CD14-positive monocyte (primary cell): ENCODE measurements at regions not wholly inside any gene's neighbourhood (a gene's known extent, or its start where the extent isn't known, plus 50 kb on each side); places are given as distances from the start of the nearest gene placed in this dataset.

ENCODE experiments used
- DNase-seq, 3 donors: peaks; one replicate each; pipeline ENCODE4 v3.0.0-alpha.2; 2011 to 2022
- H2AFZ ChIP-seq: 2 replicates; pipeline ENCODE4 v1.6.0; 2012; ENCODE audit warnings: mild to moderate bottlenecking, low read depth, low read length, inconsistent platforms; ENCODE audit not compliant: insufficient read depth, poor library complexity, severe bottlenecking
- H3K27ac ChIP-seq, 2 donors: 1 replicate in 1 of 2; 2 replicates in 1 of 2; pipeline ENCODE4 v1.5.1; 2012 to 2013; ENCODE audit warnings: low read length in 2 of 2, control low read depth in 1 of 2, inconsistent platforms in 1 of 2, low read depth in 1 of 2, mild to moderate bottlenecking in 1 of 2
- H3K27me3 ChIP-seq, 2 donors: one replicate each; pipeline versions ENCODE4 v1.6.0 to v1.6.1; 2011 to 2013; ENCODE audit warnings: low read length in 2 of 2; ENCODE audit not compliant: control insufficient read depth in 2 of 2, insufficient read depth in 2 of 2
- H3K36me3 ChIP-seq, 2 donors: replicated peaks in 1 of 2; 1 replicate in 1 of 2; 2 replicates in 1 of 2; pipeline versions ENCODE4 v1.5.1 to v1.6.1; 2012 to 2013; ENCODE audit warnings: low read length in 2 of 2, control low read depth in 1 of 2, inconsistent platforms in 1 of 2, mild to moderate bottlenecking in 1 of 2; ENCODE audit not compliant: insufficient read depth in 2 of 2, control insufficient read depth in 1 of 2
- H3K4me1 ChIP-seq, 2 donors: 1 replicate in 1 of 2; 2 replicates in 1 of 2; pipeline versions ENCODE4 v1.5.1 to v1.6.1; 2012 to 2013; ENCODE audit warnings: low read length in 2 of 2, control low read depth in 1 of 2, inconsistent platforms in 1 of 2, mild to moderate bottlenecking in 1 of 2, moderate library complexity in 1 of 2; ENCODE audit not compliant: insufficient read depth in 2 of 2, control insufficient read depth in 1 of 2
- H3K4me2 ChIP-seq: replicated peaks from 2 replicates; pipeline ENCODE3; 2012; ENCODE audit warnings: low read length, moderate library complexity, mild to moderate bottlenecking; ENCODE audit not compliant: poor library complexity, severe bottlenecking; ENCODE audit errors: extremely low read depth
- H3K4me3 ChIP-seq, 3 experiments: fragments of 200-600 bp in 1 of 3; sonication (generic) in 1 of 3; replicated peaks in 1 of 3; 1 replicate in 2 of 3; 2 replicates in 1 of 3; pipeline ENCODE4 v1.5.1; 2011 to 2013; ENCODE audit warnings: low read length in 3 of 3, mild to moderate bottlenecking in 3 of 3, control low read depth in 2 of 3, low read depth in 2 of 3, inconsistent platforms in 1 of 3, moderate library complexity in 1 of 3
- H3K79me2 ChIP-seq: 2 replicates; pipeline ENCODE4 v1.6.0; 2012; ENCODE audit warnings: mild to moderate bottlenecking, control low read depth, inconsistent platforms, low read length, moderate library complexity; ENCODE audit not compliant: insufficient read depth
- H3K9ac ChIP-seq: 2 replicates; pipeline ENCODE4 v1.6.0; 2017; ENCODE audit warnings: low read length, mild to moderate bottlenecking; ENCODE audit not compliant: insufficient read depth, poor library complexity, severe bottlenecking
- H3K9me3 ChIP-seq, 2 donors: replicated peaks in 1 of 2; 1 replicate in 1 of 2; 2 replicates in 1 of 2; pipeline versions ENCODE4 v1.5.1 to v1.6.1; 2012 to 2013; ENCODE audit warnings: low read length in 2 of 2, control low read depth in 1 of 2; ENCODE audit not compliant: control insufficient read depth in 1 of 2, insufficient read depth in 1 of 2
- H4K20me1 ChIP-seq: 2 replicates; pipeline ENCODE4 v1.6.0; 2012; ENCODE audit warnings: mild to moderate bottlenecking, low read length, control low read depth, moderate library complexity; ENCODE audit not compliant: insufficient read depth
- H3K27ac Mint-ChIP-seq, 7 donors: one replicate each; pipeline ENCODE4 v1.8.0; 2020; ENCODE audit warnings: mild to moderate bottlenecking in 7 of 7, mixed read lengths in 7 of 7, moderate library complexity in 6 of 7, inconsistent platforms in 2 of 7
- H3K27me3 Mint-ChIP-seq, 3 donors: one replicate each; pipeline ENCODE4 v1.8.0; 2021 to 2022; ENCODE audit warnings: low read depth in 3 of 3, mild to moderate bottlenecking in 3 of 3, mixed read lengths in 3 of 3, moderate library complexity in 3 of 3, inconsistent platforms in 1 of 3
- H3K36me3 Mint-ChIP-seq, 2 donors: one replicate each; pipeline ENCODE4 v1.8.0; 2020; ENCODE audit warnings: mixed read lengths in 2 of 2, inconsistent platforms in 1 of 2, mild to moderate bottlenecking in 1 of 2
- H3K4me1 Mint-ChIP-seq: one replicate; pipeline ENCODE4 v1.8.0; 2020; ENCODE audit warnings: mild to moderate bottlenecking, mixed read lengths
- H3K4me3 Mint-ChIP-seq, 2 donors: one replicate each; pipeline ENCODE4 v1.8.0; 2020; ENCODE audit warnings: mild to moderate bottlenecking in 2 of 2, mixed read lengths in 2 of 2, moderate library complexity in 1 of 2
- H3K9me3 Mint-ChIP-seq, 7 donors: one replicate each; pipeline ENCODE4 v1.8.0; 2020 to 2022; ENCODE audit warnings: mixed read lengths in 7 of 7, mild to moderate bottlenecking in 6 of 7, moderate library complexity in 6 of 7, inconsistent platforms in 2 of 7
- WGBS: methylation state at CpG from one replicate; pipeline ENCODE4 v1.1.5; 2013; ENCODE audit warnings: missing lambda C conversion rate; ENCODE audit not compliant: insufficient coverage; 5-methylcytosine and 5-hydroxymethylcytosine counted together
- intact Hi-C, 2 donors: fragments of 100-400 bp; cut with micrococcal nuclease; formaldehyde crosslinking; loops; one replicate each; pipeline versions ENCODE4 v1.15.0 to v1.15.1; 2023
- TF ChIP-seq, protein P1 (sequence below): fragments of 200-600 bp; IDR thresholded peaks from one replicate; pipeline ENCODE4 v1.8.0; 2022; ENCODE audit warnings: antibody characterized with exemption, mild to moderate bottlenecking

GRCh38 chr4:38455092-38455862 lies 208.7 kb upstream of the KLF3 start:
- peak in 1 of 3 donors; percentile 15 for DNase-seq
- TF ChIP-seq, protein P1, sequence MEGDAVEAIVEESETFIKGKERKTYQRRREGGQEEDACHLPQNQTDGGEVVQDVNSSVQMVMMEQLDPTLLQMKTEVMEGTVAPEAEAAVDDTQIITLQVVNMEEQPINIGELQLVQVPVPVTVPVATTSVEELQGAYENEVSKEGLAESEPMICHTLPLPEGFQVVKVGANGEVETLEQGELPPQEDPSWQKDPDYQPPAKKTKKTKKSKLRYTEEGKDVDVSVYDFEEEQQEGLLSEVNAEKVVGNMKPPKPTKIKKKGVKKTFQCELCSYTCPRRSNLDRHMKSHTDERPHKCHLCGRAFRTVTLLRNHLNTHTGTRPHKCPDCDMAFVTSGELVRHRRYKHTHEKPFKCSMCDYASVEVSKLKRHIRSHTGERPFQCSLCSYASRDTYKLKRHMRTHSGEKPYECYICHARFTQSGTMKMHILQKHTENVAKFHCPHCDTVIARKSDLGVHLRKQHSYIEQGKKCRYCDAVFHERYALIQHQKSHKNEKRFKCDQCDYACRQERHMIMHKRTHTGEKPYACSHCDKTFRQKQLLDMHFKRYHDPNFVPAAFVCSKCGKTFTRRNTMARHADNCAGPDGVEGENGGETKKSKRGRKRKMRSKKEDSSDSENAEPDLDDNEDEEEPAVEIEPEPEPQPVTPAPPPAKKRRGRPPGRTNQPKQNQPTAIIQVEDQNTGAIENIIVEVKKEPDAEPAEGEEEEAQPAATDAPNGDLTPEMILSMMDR: no peak
- Histone ChIP-seq H3K4me1 (no peaks in the 10 kb centered on the region), H3K27ac (no peak overlapping the region), H4K20me1 (no peaks in the 10 kb centered on the region), H3K27me3 (no peaks in the 10 kb centered on the region), H3K9me3 (no peaks in the 10 kb centered on the region), H3K9ac (no peak overlapping the region), H3K79me2 (no peaks in the 10 kb centered on the region), H3K36me3 (no peaks in the 10 kb centered on the region), H3K4me3 (no peak overlapping the region), H3K4me2 (no peak overlapping the region), H2AFZ (no peak overlapping the region)
- Mint-ChIP-seq H3K4me3 (no peak overlapping the region), H3K9me3 (peaks cover 0 to 5% (median 0%) of the 10 kb centered on the region in 7 donors), H3K4me1 (peaks cover 6% of the 10 kb centered on the region), H3K27ac (peak overlapping the region in 1 of 7 donors; percentile 47), H3K27me3 (peaks cover 0 to 1% (median 0%) of the 10 kb centered on the region in 3 donors), H3K36me3 (no peaks in the 10 kb centered on the region)
- no CpG with 5 or more reads among the region's 7 CpGs for WGBS
- intact Hi-C loops: no loop called here

- Histone ChIP-seq H3K27me3 (no peaks in the 10 kb centered on the region), H3K4me2 (no peak overlapping the region), H3K9ac (no peak overlapping the region), H3K79me2 (no peaks in the 10 kb centered on the region), H3K4me1 (no peaks in the 10 kb centered on the region), H3K27ac (no peak overlapping the region), H3K4me3 (no peak overlapping the region), H3K9me3 (no peaks in the 10 kb centered on the region), H2AFZ (no peak overlapping the region), H4K20me1 (no peaks in the 10 kb centered on the region), H3K36me3 (no peaks in the 10 kb centered on the region)
- Mint-ChIP-seq H3K9me3 (peaks cover 0 to 5% (median 0%) of the 10 kb centered on the region in 7 donors), H3K27me3 (peaks cover 0 to 1% (median 0%) of the 10 kb centered on the region in 3 donors), H3K4me3 (peak overlapping the region in 1 of 2 donors; percentile 10), H3K27ac (peak overlapping the region in 1 of 7 donors; percentile 40), H3K4me1 (peaks cover 3% of the 10 kb centered on the region), H3K36me3 (no peaks in the 10 kb centered on the region)
- WGBS: 100% methylated on average over 1 of the region's 1 CpG
- no peak for DNase-seq
- TF ChIP-seq, protein P1: no peak
- intact Hi-C loops: no loop called here
Measured at GRCh38 chr4:38456096-38456495, 207.9 kb upstream of the KLF3 start.
